Right lobe of liver (tissue), 6 donors: ENCODE measurements at regions not wholly inside any gene's neighbourhood (a gene's known extent, or its start where the extent isn't known, plus 50 kb on each side); places are given as distances from the start of the nearest gene placed in this dataset.

ENCODE experiments used
- ATAC-seq, 4 donors: fragments of 200-7000 bp; cut with Tn5 transposase; one replicate each; pipeline ENCODE4 v1.9.1; 2020; ENCODE audit warnings: mild to moderate bottlenecking in 4 of 4, moderate library complexity in 4 of 4
- DNase-seq, 3 donors: peaks; one replicate each; pipeline ENCODE4 v3.0.0-alpha.2; 2020
- H3K27ac ChIP-seq, 3 donors: fragments of 200-600 bp; one replicate each; pipeline ENCODE4 v1.8.0; 2022
- H3K27me3 ChIP-seq, 2 donors: fragments of 200-600 bp; one replicate each; pipeline ENCODE4 v1.8.0; 2022
- H3K36me3 ChIP-seq, 4 donors: fragments of 200-600 bp; sonication (generic) in 1 of 4; one replicate each; pipeline versions ENCODE4 v1.5.1 to v1.8.0; 2017 to 2022; ENCODE audit warnings: control low read depth in 1 of 4
- H3K4me1 ChIP-seq, 4 donors: fragments of 200-600 bp; sonication (generic) in 1 of 4; one replicate each; pipeline versions ENCODE4 v1.5.1 to v1.8.0; 2017 to 2022; ENCODE audit warnings: control low read depth in 1 of 4
- H3K4me3 ChIP-seq, 3 donors: fragments of 200-600 bp; one replicate each; pipeline ENCODE4 v1.8.0; 2022
- H3K9me3 ChIP-seq, 4 donors: fragments of 200-600 bp; sonication (generic) in 1 of 4; one replicate each; pipeline versions ENCODE4 v1.5.1 to v1.8.0; 2017 to 2022; ENCODE audit warnings: control low read depth in 1 of 4
- POLR2A ChIP-seq: fragments of 450-650 bp; IDR thresholded peaks from one replicate; pipeline ENCODE4 v1.6.1; 2017; ENCODE audit warnings: antibody characterized with exemption, mild to moderate bottlenecking
- WGBS: methylation state at CpG from one replicate; pipeline ENCODE4 v1.1.6; 2018; ENCODE audit warnings: low coverage, low lambda C conversion rate; ENCODE audit not compliant: insufficient coverage; ENCODE audit errors: missing lambda C conversion rate; 5-methylcytosine and 5-hydroxymethylcytosine counted together
- intact Hi-C, 2 donors: fragments of 100-400 bp; cut with DNase I; formaldehyde crosslinking; loops; one replicate each; pipeline versions ENCODE4 v1.11.2 to v1.14.1; 2022
- TF ChIP-seq, protein P1 (sequence below), 4 donors: fragments of 200-600 bp in 3 of 4; fragments of 450-650 bp in 1 of 4; IDR thresholded peaks; one replicate each; pipeline versions ENCODE4 v1.5.1 to v1.8.0; 2016 to 2022; ENCODE audit warnings: antibody characterized with exemption in 4 of 4, mild to moderate bottlenecking in 2 of 4
- donor health status: DM: no; HTN: yes; CAD: no.
- donor health status: DM: no; HTN: no; CAD: no.
- donor health status: DM: no; HTN: no; CAD: no.
- donor health status: DM: no; HTN: yes; CAD: no.
- donor health status: DM: no; HTN: yes; CAD: no.

- Histone ChIP-seq H3K36me3 (no peaks in the 10 kb centered on the region), H3K27me3 (no peaks in the 10 kb centered on the region), H3K9me3 (no peaks in the 10 kb centered on the region), H3K27ac (no peak overlapping the region), H3K4me1 (no peaks in the 10 kb centered on the region), H3K4me3 (no peak overlapping the region)
- no peak for DNase-seq
- peak in 3 of 4 donors; percentile 35 to 69 (median 58) for ATAC-seq
- intact Hi-C loops: no loop called here
- no peak for TF ChIP-seq POLR2A
- TF ChIP-seq, protein P1, sequence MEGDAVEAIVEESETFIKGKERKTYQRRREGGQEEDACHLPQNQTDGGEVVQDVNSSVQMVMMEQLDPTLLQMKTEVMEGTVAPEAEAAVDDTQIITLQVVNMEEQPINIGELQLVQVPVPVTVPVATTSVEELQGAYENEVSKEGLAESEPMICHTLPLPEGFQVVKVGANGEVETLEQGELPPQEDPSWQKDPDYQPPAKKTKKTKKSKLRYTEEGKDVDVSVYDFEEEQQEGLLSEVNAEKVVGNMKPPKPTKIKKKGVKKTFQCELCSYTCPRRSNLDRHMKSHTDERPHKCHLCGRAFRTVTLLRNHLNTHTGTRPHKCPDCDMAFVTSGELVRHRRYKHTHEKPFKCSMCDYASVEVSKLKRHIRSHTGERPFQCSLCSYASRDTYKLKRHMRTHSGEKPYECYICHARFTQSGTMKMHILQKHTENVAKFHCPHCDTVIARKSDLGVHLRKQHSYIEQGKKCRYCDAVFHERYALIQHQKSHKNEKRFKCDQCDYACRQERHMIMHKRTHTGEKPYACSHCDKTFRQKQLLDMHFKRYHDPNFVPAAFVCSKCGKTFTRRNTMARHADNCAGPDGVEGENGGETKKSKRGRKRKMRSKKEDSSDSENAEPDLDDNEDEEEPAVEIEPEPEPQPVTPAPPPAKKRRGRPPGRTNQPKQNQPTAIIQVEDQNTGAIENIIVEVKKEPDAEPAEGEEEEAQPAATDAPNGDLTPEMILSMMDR (IDR thresholded peaks at IDR 0.05): no peak
- WGBS: 39% methylated on average over 5 of the region's 5 CpGs
Measured at GRCh38 chr17:6249732-6250131, 179.6 kb downstream of the WSCD1 start.

GRCh38 chr17:6248061-6248460, 177.9 kb downstream of the WSCD1 start:
- Histone ChIP-seq H3K4me3 (no peak overlapping the region), H3K27ac (no peak overlapping the region), H3K9me3 (no peaks in the 10 kb centered on the region), H3K36me3 (no peaks in the 10 kb centered on the region), H3K27me3 (no peaks in the 10 kb centered on the region), H3K4me1 (no peaks in the 10 kb centered on the region)
- ATAC-seq: no peak
- no peak for TF ChIP-seq POLR2A
- DNase-seq: no peak
- WGBS: 40% methylated on average over 4 of the region's 4 CpGs
- intact Hi-C loops: no loop called here

DNA sequence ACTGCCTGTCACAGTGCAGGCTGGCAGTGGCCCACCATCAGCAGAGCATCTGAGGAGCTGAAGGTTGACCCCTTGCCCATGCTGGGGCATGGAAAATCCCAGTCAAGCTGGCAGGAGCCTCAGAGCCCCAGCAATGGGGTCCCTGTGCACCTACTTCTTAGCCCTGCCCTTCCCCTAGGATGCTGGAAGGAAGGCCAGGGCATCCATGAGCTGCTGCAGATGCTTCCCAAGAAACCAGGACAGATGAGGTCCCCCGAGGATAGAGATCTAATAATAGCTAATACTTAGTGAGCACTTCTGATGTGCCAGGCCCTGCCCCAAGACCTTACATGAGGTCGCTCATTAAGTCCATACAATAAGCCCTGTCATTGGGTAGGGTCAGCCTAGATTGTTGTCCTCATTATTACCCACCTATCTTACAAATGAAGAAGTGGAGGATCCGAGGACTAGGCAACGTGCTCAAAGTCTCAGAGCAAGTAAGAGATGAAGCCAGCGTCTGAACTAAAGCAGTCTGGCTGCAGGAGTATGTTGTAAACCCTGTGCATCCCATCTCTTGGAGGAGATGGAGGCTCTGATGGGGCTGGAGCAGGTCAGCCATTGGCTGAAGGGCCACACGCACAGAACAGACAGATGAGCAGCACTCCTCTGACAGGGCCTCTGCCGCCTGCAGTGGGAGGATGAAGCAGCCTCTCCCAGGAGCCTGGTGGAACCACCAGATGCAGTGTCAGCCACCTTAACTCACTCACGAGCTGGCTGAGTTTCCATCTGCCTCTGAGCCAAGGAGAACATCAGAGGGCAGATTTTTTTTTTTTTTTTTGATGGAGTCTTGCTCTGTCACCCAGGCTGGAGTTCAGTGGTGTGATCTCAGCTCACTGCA, 175.4 kb downstream of the WSCD1 start:
- Histone ChIP-seq H3K9me3 (no peaks in the 10 kb centered on the region), H3K4me3 (no peak overlapping the region), H3K4me1 (no peaks in the 10 kb centered on the region), H3K36me3 (no peaks in the 10 kb centered on the region), H3K27me3 (no peaks in the 10 kb centered on the region), H3K27ac (no peak overlapping the region)
- DNase-seq (no peak), ATAC-seq (no peak)
- WGBS: 41% methylated on average over 5 of the region's 8 CpGs
- intact Hi-C loops: no loop called here
- TF ChIP-seq, protein P1 (IDR thresholded peaks at IDR 0.05): no peak
- no peak for TF ChIP-seq POLR2A

DNA sequence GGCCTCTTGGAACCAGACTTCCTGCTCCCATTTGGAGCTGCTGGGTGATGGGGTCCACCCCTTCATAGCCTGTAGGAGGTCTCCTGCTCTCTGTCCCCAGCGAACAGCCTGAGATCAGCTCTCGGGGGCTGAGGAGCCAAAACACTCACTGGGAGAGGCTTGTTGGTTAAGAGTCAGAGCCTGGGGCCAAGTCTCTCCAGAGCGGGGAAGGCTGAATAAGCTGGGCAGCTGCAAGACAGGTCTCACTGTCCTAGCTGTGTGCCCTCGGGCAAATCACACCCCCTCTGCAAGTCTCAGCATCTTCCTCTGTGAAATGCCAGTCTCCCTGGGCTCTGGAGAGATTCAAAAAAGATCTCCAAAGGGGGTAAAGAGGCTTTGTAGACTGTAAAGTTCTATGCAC, 174.6 kb downstream of the WSCD1 start:
- 26% methylated on average over 3 of the region's 4 CpGs for WGBS
- H3K27ac ChIP-seq: no peak overlapping the region
- no peaks in the 10 kb centered on the region for H3K4me1 ChIP-seq
- H3K9me3 ChIP-seq: no peaks in the 10 kb centered on the region
- H3K27me3 ChIP-seq: no peaks in the 10 kb centered on the region
- intact Hi-C loops: no loop called here
- H3K4me3 ChIP-seq: no peak overlapping the region
- no peak for ATAC-seq
- TF ChIP-seq, protein P1 (IDR thresholded peaks at IDR 0.05): no peak
- TF ChIP-seq POLR2A: no peak
- H3K36me3 ChIP-seq: no peaks in the 10 kb centered on the region
- DNase-seq: no peak

GRCh38 chr17:6244253-6244652, 174.1 kb downstream of the WSCD1 start:
- Histone ChIP-seq H3K27ac (no peak overlapping the region), H3K4me1 (no peaks in the 10 kb centered on the region), H3K4me3 (no peak overlapping the region), H3K9me3 (no peaks in the 10 kb centered on the region), H3K36me3 (no peaks in the 10 kb centered on the region), H3K27me3 (no peaks in the 10 kb centered on the region)
- intact Hi-C loops: no loop called here
- WGBS: 42% methylated on average over 4 of the region's 5 CpGs
- TF ChIP-seq POLR2A: no peak
- DNase-seq: no peak
- ATAC-seq: no peak
